NOMO-1 treated with dmso at 0.1 percent for 144 hours (cell line): ENCODE measurements at regions not wholly inside any gene's neighbourhood (a gene's known extent, or its start where the extent isn't known, plus 50 kb on each side); places are given as distances from the start of the nearest gene placed in this dataset.
"Not testable (repeated sequence)": the region's sequence is repeated elsewhere in the genome, so short reads cannot be mapped to it uniquely, and the experiment has no call there.

Experiments
- DNase-seq: peaks from one replicate; lab custom pipeline; 2025; ENCODE audit not compliant: unreplicated experiment; lab: John Stamatoyannopoulos, UW

GRCh38 chr1:222187566-222188332 lies 360.2 kb downstream of the HHIPL2 start:
- no peak for DNase-seq

- DNase-seq: no peak
Measured at GRCh38 chr1:222182641-222183040, 365.3 kb downstream of the HHIPL2 start.

GRCh38 chr1:222181191-222181590 lies 366.7 kb downstream of the HHIPL2 start:
- no peak for DNase-seq

GRCh38 chr1:222177496-222177895 lies 370.4 kb downstream of the HHIPL2 start:
- DNase-seq: not testable (repeated sequence)

GRCh38 chr1:222171005-222171404 lies 376.9 kb downstream of the HHIPL2 start:
- DNase-seq: peak; percentile 4

- DNase-seq: no peak
Measured at GRCh38 chr1:222168621-222169020, 379.3 kb downstream of the HHIPL2 start.

GRCh38 chr1:222167896-222168295 lies 380.0 kb downstream of the HHIPL2 start:
- DNase-seq: no peak

GRCh38 chr1:222167111-222167510 lies 380.8 kb downstream of the HHIPL2 start:
- no peak for DNase-seq

GRCh38 chr1:222165629-222166028 lies 382.3 kb downstream of the HHIPL2 start:
- DNase-seq: no peak

GRCh38 chr1:222163895-222164294 lies 384.0 kb downstream of the HHIPL2 start:
- no peak for DNase-seq

GRCh38 chr1:222161676-222162075 lies 386.2 kb downstream of the HHIPL2 start:
- no peak for DNase-seq

- no peak for DNase-seq
Measured at GRCh38 chr1:222157612-222158011, 390.3 kb downstream of the HHIPL2 start.

- no peak for DNase-seq
Measured at GRCh38 chr1:222140206-222140605, 398.3 kb upstream of the DUSP10 start.

GRCh38 chr1:222138095-222138494 lies 396.2 kb upstream of the DUSP10 start:
- DNase-seq: no peak

GRCh38 chr1:222136869-222137268 lies 395.0 kb upstream of the DUSP10 start:
- no peak for DNase-seq

- no peak for DNase-seq
Measured at GRCh38 chr1:222129041-222129440, 387.2 kb upstream of the DUSP10 start.

- DNase-seq: no peak
Measured at GRCh38 chr1:222127526-222128152, 385.8 kb upstream of the DUSP10 start.

GRCh38 chr1:222127096-222127495 lies 385.2 kb upstream of the DUSP10 start:
- DNase-seq: no peak

GRCh38 chr1:222126052-222126451 lies 384.2 kb upstream of the DUSP10 start:
- peak; percentile 39 for DNase-seq

- no peak for DNase-seq
Measured at GRCh38 chr1:222124602-222125001, 382.7 kb upstream of the DUSP10 start.

GRCh38 chr1:222123111-222123510 lies 381.2 kb upstream of the DUSP10 start:
- DNase-seq: no peak

GRCh38 chr1:222117809-222118208 lies 375.9 kb upstream of the DUSP10 start:
- no peak for DNase-seq
